ENCODE measurements at regions not wholly inside any gene's neighbourhood (a gene's known extent, or its start where the extent isn't known, plus 50 kb on each side); places are given as distances from the start of the nearest gene placed in this dataset.
"Not testable (repeated sequence)": the region's sequence is repeated elsewhere in the genome, so short reads cannot be mapped to it uniquely, and the experiment has no call there.

DNA sequence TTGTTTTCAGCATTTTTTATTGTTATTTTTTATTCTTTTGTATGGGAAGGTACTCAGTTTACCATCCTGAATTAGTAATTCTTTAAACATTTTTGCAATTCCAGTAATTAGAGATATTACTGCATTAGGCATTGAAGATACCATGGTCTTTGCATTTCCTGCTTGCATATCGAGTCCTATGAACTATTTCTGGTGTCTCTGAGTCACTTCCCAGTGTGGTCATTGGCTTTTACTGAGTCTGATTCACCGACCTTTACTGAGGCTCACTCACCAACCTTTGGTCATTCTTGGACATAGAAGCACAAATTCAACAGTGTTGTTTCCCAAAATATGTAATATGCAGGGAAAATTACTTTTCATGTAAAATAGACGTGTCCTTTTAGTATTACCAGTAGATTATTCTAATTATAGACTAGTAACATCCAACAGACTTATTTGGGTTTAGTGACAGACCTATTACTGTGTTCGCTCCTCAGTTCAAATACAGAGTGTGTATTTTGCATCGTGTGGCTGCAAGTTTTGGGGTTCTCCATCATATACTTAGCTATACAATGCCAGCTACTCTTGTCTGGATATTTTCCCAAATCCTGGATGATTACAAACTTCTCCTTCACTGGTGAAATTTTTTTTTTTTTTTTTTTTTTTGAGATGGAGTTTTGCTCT is 180.7 kb upstream of the PRSS1 start:
- peaks cover 2% of the 10 kb centered on the region for H3K36me3 Mint-ChIP-seq
- POLR2A ChIA-PET, result no interaction called here
- H3K9me3 Mint-ChIP-seq, result no peaks in the 10 kb centered on the region
- DNase-seq, result no peak
- H3K4me1 Mint-ChIP-seq, result peaks cover 8% of the 10 kb centered on the region
- no peak overlapping the region for H3K4me3 Mint-ChIP-seq
- ATAC-seq (ENCODE audit: low read depth), result no peak
- peaks cover 12% of the 10 kb centered on the region for H3K27me3 Mint-ChIP-seq
- no peak overlapping the region for H3K27ac Mint-ChIP-seq

DNA sequence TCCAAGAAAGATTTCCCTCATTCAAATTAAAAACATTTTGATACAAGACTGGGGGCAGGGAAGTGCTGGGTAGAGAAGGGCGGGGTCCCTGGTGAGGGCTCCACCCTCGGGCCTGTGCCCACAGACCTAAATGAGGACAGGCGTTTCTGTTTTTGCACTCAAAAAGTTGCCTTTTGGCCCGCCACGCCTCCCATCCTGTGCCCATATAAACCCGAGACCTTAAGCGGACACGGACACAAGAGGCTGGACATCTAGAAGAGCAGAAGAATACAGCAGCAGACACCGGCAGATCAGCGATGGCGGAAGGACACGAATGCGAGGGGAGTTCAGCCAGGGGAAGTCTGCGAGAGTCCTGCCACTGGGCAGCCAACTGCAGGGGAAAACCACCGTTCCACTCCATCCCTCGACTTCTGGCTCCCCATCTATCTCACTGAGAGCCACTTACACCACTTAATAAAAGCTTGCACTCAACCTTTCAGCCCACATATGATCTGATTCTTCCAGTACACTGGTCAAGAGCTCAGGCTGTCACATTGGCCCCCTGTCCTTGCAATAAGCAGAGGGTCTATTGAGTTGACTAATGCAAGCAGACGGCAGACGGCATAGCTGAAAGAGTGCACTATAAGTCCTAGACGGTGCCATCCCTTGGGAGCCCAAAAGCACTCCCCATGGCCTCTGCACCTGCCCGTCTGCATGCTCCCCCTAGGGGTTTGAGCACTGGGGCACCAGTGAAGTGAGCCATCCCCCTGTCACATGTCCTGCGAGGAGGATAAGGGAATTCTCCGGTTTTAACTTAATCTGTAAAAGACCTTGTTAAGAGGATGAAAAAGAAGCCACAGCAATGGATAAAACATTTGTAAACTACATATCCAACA is 181.8 kb upstream of the PRSS1 start:
- no peaks in the 10 kb centered on the region for H3K9me3 Mint-ChIP-seq
- POLR2A ChIA-PET, result no interaction called here
- H3K4me1 Mint-ChIP-seq, result peaks cover 8% of the 10 kb centered on the region
- DNase-seq (no peak), ATAC-seq (ENCODE audit: low read depth) (no peak)
- H3K4me3 Mint-ChIP-seq, result no peak overlapping the region
- peaks cover 10% of the 10 kb centered on the region for H3K27me3 Mint-ChIP-seq
- no peak overlapping the region for H3K27ac Mint-ChIP-seq
- peaks cover under 1% of the 10 kb centered on the region for H3K36me3 Mint-ChIP-seq

- H3K27ac Mint-ChIP-seq, result no peak overlapping the region
- no peak for ATAC-seq (ENCODE audit: low read depth)
- no peaks in the 10 kb centered on the region for H3K36me3 Mint-ChIP-seq
- H3K4me1 Mint-ChIP-seq, result peaks cover 8% of the 10 kb centered on the region
- DNase-seq, result no peak
- no peaks in the 10 kb centered on the region for H3K9me3 Mint-ChIP-seq
- peaks cover 12% of the 10 kb centered on the region for H3K27me3 Mint-ChIP-seq
- no peak overlapping the region for H3K4me3 Mint-ChIP-seq
- POLR2A ChIA-PET, result no interaction called here
These were observed 183.0 kb upstream of the PRSS1 start for GRCh38 chr7:142566271-142566670.

GRCh38 chr7:142564125-142564524 is 185.1 kb upstream of the PRSS1 start:
- DNase-seq; H3K27me3 Mint-ChIP-seq; POLR2A ChIA-PET; H3K27ac Mint-ChIP-seq; ATAC-seq (ENCODE audit: low read depth); H3K4me1 Mint-ChIP-seq; H3K9me3 Mint-ChIP-seq; H3K36me3 Mint-ChIP-seq: not testable (repeated sequence)
- H3K4me3 Mint-ChIP-seq, result peak overlapping the region; percentile 40

DNA sequence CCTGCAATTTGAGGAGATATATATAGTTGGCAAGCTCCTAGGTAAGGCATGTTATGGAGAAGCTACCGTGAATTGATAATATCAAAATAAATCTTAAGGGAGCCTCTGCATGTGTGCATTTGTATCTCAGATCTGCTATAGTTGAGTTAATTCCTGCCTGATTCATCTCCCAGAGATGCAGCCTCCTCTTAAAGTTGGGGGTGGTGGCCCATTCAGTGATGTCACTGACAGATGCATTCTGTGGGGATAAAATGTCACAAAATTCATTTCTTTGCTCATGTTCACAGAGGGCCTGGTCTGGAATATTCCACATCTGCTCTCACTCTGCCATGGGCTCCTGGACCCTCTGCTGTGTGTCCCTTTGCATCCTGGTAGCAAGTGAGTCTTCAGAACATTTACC is 185.8 kb upstream of the PRSS1 start:
- H3K4me3 Mint-ChIP-seq, result peak overlapping the region; percentile 40
- H3K4me1 Mint-ChIP-seq, result peaks cover 4% of the 10 kb centered on the region
- DNase-seq (no peak), ATAC-seq (ENCODE audit: low read depth) (no peak)
- H3K36me3 Mint-ChIP-seq, result no peaks in the 10 kb centered on the region
- POLR2A ChIA-PET, result no interaction called here
- H3K27me3 Mint-ChIP-seq, result peaks cover 9% of the 10 kb centered on the region
- peak overlapping the region; percentile 30 for H3K27ac Mint-ChIP-seq
- H3K9me3 Mint-ChIP-seq, result no peaks in the 10 kb centered on the region

- no peaks in the 10 kb centered on the region for H3K9me3 Mint-ChIP-seq
- ATAC-seq (ENCODE audit: low read depth) (no peak), DNase-seq (no peak)
- H3K27ac Mint-ChIP-seq, result no peak overlapping the region
- no peaks in the 10 kb centered on the region for H3K36me3 Mint-ChIP-seq
- peak overlapping the region; percentile 14 for H3K4me3 Mint-ChIP-seq
- POLR2A ChIA-PET, result no interaction called here
- peaks cover 9% of the 10 kb centered on the region for H3K27me3 Mint-ChIP-seq
- H3K4me1 Mint-ChIP-seq, result peaks cover 7% of the 10 kb centered on the region
These were observed 186.6 kb upstream of the PRSS1 start for GRCh38 chr7:142562688-142563087.

DNA sequence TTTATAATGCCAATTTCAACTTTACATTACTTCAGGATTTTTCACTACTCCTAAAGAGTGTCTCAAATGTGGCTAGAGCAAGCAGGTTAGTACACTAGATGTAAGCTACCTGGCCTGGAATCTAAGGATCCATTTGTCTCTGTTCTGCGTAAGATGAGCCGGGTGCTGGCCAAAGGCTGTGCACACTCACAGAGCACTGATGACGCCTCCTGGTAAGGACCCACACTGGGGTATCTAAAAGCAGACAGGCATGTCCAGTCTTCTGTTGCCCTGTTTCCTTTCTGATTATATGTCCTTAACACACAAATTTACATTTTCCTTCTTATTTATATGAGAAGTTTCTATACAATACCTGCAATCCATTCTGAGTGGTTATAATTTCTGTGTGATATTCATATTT is 187.9 kb upstream of the PRSS1 start:
- H3K9me3 Mint-ChIP-seq, result not testable (repeated sequence)

GRCh38 chr7:142560770-142561169 is 188.5 kb upstream of the PRSS1 start:
- H3K9me3 Mint-ChIP-seq; H3K4me1 Mint-ChIP-seq; H3K36me3 Mint-ChIP-seq; DNase-seq; H3K27ac Mint-ChIP-seq; ATAC-seq (ENCODE audit: low read depth); POLR2A ChIA-PET: not testable (repeated sequence)
- H3K27me3 Mint-ChIP-seq, result peaks cover 14% of the 10 kb centered on the region
- H3K4me3 Mint-ChIP-seq, result peak overlapping the region; percentile 30

More for the DNA sequence above, 187.9 kb upstream of the PRSS1 start:
- POLR2A ChIA-PET; DNase-seq; ATAC-seq (ENCODE audit: low read depth); H3K27ac Mint-ChIP-seq; H3K4me1 Mint-ChIP-seq; H3K36me3 Mint-ChIP-seq; H3K4me3 Mint-ChIP-seq: not testable (repeated sequence)
- peaks cover 14% of the 10 kb centered on the region for H3K27me3 Mint-ChIP-seq

GRCh38 chr7:142560166-142560565 is 189.1 kb upstream of the PRSS1 start:
- POLR2A ChIA-PET, result interaction anchor here (1.1 kb wide), 2 partner anchors 238 to 248 kb away, joined by 3 read pairs; no protein-coding TSS in a partner anchor
- Mint-ChIP-seq H3K27ac (no peak overlapping the region), H3K4me1 (peaks cover 7% of the 10 kb centered on the region), H3K9me3 (no peaks in the 10 kb centered on the region), H3K27me3 (peaks cover 14% of the 10 kb centered on the region), H3K36me3 (no peaks in the 10 kb centered on the region), H3K4me3 (peak overlapping the region; percentile 30)
- ATAC-seq (ENCODE audit: low read depth) (no peak), DNase-seq (no peak)

- peaks cover 10% of the 10 kb centered on the region for H3K4me1 Mint-ChIP-seq
- peak; percentile 52 for DNase-seq
- H3K9me3 Mint-ChIP-seq, result no peaks in the 10 kb centered on the region
- H3K36me3 Mint-ChIP-seq, result no peaks in the 10 kb centered on the region
- H3K27ac Mint-ChIP-seq, result no peak overlapping the region
- peaks cover 14% of the 10 kb centered on the region for H3K27me3 Mint-ChIP-seq
- POLR2A ChIA-PET, result interaction anchor here (0.6 to 1.3 kb wide), 5 partner anchors 22 to 240 kb away, joined by 3 to 5 read pairs (median 4); no protein-coding TSS in a partner anchor
- ATAC-seq (ENCODE audit: low read depth), result peak; percentile 70
- H3K4me3 Mint-ChIP-seq, result peak overlapping the region; percentile 45
These were observed 191.2 kb upstream of the PRSS1 start for GRCh38 chr7:142557971-142558582.

GRCh38 chr7:142556740-142557139 is 192.5 kb upstream of the PRSS1 start:
- Mint-ChIP-seq H3K27me3 (peaks cover 10% of the 10 kb centered on the region), H3K36me3 (no peaks in the 10 kb centered on the region), H3K27ac (no peak overlapping the region), H3K4me1 (peaks cover 10% of the 10 kb centered on the region), H3K4me3 (no peak overlapping the region), H3K9me3 (no peaks in the 10 kb centered on the region)
- DNase-seq (no peak), ATAC-seq (ENCODE audit: low read depth) (no peak)
- POLR2A ChIA-PET, result no interaction called here

GRCh38 chr7:142554560-142555532 is 194.4 kb upstream of the PRSS1 start:
- Mint-ChIP-seq H3K27ac (no peak overlapping the region), H3K9me3 (no peaks in the 10 kb centered on the region), H3K27me3 (peaks cover 9% of the 10 kb centered on the region), H3K4me1 (peaks cover 10% of the 10 kb centered on the region), H3K36me3 (no peaks in the 10 kb centered on the region), H3K4me3 (no peak overlapping the region)
- ATAC-seq (ENCODE audit: low read depth) (peak; percentile 37), DNase-seq (no peak)
- POLR2A ChIA-PET, result no interaction called here

DNA sequence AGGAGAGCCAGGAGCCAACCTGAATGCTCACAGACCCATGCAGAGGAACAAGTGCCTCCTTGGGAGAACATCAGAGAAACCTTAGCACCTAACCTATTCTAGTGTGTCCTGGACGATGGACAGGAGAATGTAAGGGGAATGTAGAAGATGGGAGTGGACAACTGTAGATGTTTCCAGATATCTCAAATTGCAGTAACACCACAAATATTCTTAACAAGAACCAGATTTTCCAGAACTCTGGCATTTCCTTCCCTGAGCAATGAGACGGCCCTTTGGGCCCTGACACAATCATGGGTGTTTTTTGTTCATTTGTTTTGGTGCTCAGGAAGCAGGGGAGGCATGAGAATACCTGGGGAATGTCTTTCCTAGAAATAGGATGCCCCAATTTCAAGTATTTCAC is 196.1 kb upstream of the PRSS1 start:
- POLR2A ChIA-PET, result no interaction called here
- Mint-ChIP-seq H3K9me3 (no peaks in the 10 kb centered on the region), H3K4me3 (no peak overlapping the region), H3K27me3 (peaks cover 12% of the 10 kb centered on the region), H3K36me3 (no peaks in the 10 kb centered on the region), H3K4me1 (peaks cover 10% of the 10 kb centered on the region), H3K27ac (no peak overlapping the region)
- DNase-seq (no peak), ATAC-seq (ENCODE audit: low read depth) (no peak)
